Heart left ventricle (tissue), 13 donors: ENCODE measurements at regions not wholly inside any gene's neighbourhood (a gene's known extent, or its start where the extent isn't known, plus 50 kb on each side); places are given as distances from the start of the nearest gene placed in this dataset.

ENCODE experiments used
- POLR2A ChIP-seq, 2 donors: fragments of 450-650 bp; IDR thresholded peaks; one replicate each; pipeline ENCODE4 v1.6.1; 2017; ENCODE audit warnings: antibody characterized with exemption in 2 of 2, mild to moderate bottlenecking in 2 of 2, moderate library complexity in 2 of 2
- TF ChIP-seq, protein P1 (sequence below), 12 donors: fragments of 200-600 bp; sonication (generic) in 4 of 12; IDR thresholded peaks; one replicate each; pipeline versions ENCODE4 v1.5.0 to v1.8.0; 2018 to 2022; ENCODE audit warnings: antibody characterized with exemption in 12 of 12, mild to moderate bottlenecking in 5 of 12
- donor health status: ischemic (EF 13 %, LVEDD 7.1; RV severe dilation, severe dysfunction).
- donor health status: DM: no; HTN: yes; CAD: no.
- donor health status: DM: no; HTN: no; CAD: no.
- donor health status: ischemic (EF 25% LVEDD 6.9; RV normal size, moderate dysfunction).
- donor health status: ischemic (EF 25% LVEDD 5.7; RV mildly dilated, moderate dysfunction).
- donor health status: ischemic (EF 35%, LVEDD 5.7; RV mildly dilated, moderate dysfunction).
- donor health status: nonischemic (EF 11% LVEDD 7.7; RV severe dilation, severe dysfunction).
- donor health status: DM: yes; HTN: yes; CAD: no.
- donor health status: PGD.
- donor health status: ischemic (EF 29% LVEDD 5.4; RV normal size, mild dysfunction).
- donor health status: nonischemic (EF 23%, LVEDD 6.1; RV moderate dilation, normal function).

GRCh38 chr18:47512056-47512455, 260.6 kb upstream of the SKOR2 start:
- TF ChIP-seq, protein P1, sequence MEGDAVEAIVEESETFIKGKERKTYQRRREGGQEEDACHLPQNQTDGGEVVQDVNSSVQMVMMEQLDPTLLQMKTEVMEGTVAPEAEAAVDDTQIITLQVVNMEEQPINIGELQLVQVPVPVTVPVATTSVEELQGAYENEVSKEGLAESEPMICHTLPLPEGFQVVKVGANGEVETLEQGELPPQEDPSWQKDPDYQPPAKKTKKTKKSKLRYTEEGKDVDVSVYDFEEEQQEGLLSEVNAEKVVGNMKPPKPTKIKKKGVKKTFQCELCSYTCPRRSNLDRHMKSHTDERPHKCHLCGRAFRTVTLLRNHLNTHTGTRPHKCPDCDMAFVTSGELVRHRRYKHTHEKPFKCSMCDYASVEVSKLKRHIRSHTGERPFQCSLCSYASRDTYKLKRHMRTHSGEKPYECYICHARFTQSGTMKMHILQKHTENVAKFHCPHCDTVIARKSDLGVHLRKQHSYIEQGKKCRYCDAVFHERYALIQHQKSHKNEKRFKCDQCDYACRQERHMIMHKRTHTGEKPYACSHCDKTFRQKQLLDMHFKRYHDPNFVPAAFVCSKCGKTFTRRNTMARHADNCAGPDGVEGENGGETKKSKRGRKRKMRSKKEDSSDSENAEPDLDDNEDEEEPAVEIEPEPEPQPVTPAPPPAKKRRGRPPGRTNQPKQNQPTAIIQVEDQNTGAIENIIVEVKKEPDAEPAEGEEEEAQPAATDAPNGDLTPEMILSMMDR (IDR thresholded peaks at IDR 0.05), result no peak
- no peak for TF ChIP-seq POLR2A (IDR thresholded peaks at IDR 0.05)
